BJ (cell line): ENCODE measurements at regions not wholly inside any gene's neighbourhood (a gene's known extent, or its start where the extent isn't known, plus 50 kb on each side); places are given as distances from the start of the nearest gene placed in this dataset.

Source experiments
- CTCF ChIA-PET: fragments of 350-600 bp; formaldehyde crosslinking; extraction: SDS; loops from one replicate; lab custom pipeline; 2021; ENCODE audit warnings: antibody characterized with exemption, inconsistent platforms; lab: Yijun Ruan, JAX
- POLR2A ChIA-PET: fragments of 300-600 bp; sonication (Branson Sonifier 250); formaldehyde crosslinking; extraction: SDS; loops from one replicate; lab custom pipeline; 2021; ENCODE audit warnings: antibody characterized with exemption; lab: Charles Lee
- DNase-seq: peaks from one replicate; pipeline ENCODE4 v3.0.0-alpha.2; 2011; ENCODE audit warnings: low read depth
- H3K27me3 ChIP-seq: 2 replicates; pipeline ENCODE4 v1.6.0; 2011; ENCODE audit warnings: low read length; ENCODE audit not compliant: control insufficient read depth, insufficient read depth
- H3K36me3 ChIP-seq: 2 replicates; pipeline ENCODE4 v1.5.1; 2011; ENCODE audit warnings: low read length; ENCODE audit not compliant: control insufficient read depth, insufficient read depth
- H3K4me3 ChIP-seq: 2 replicates; pipeline ENCODE4 v1.5.1; 2011; ENCODE audit warnings: low read depth, mild to moderate bottlenecking, control low read depth, low read length
- TF ChIP-seq, protein P1 (sequence below): IDR thresholded peaks from 2 replicates; pipeline ENCODE4 v1.5.1; 2011; ENCODE audit warnings: low read depth, mild to moderate bottlenecking, control low read depth, inconsistent platforms, low read length, moderate library complexity; ENCODE audit not compliant: insufficient read depth

DNA sequence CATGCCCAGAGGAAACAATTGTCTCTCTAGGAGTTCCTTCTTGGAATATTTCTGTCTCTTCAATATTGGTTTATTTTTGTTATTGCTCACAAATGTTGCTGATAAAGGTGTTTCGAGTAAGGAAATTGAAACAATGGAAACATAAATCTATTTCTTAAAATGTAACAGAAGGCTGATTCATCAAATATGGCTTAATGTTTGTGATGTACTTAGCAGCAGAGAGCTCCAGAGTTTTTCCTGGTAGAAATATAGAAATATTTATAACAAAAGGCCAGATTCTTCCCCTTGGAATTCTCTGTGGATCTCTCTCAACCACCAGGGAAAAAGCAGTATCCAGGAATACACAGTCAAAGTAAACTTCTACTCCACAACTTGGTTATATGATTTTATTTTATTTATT lies 149.2 kb upstream of the LRIG3 start:
- Histone ChIP-seq H3K27me3 (no peaks in the 10 kb centered on the region), H3K4me3 (no peak overlapping the region), H3K36me3 (no peaks in the 10 kb centered on the region)
- POLR2A ChIA-PET: no interaction called here
- TF ChIP-seq, protein P1, sequence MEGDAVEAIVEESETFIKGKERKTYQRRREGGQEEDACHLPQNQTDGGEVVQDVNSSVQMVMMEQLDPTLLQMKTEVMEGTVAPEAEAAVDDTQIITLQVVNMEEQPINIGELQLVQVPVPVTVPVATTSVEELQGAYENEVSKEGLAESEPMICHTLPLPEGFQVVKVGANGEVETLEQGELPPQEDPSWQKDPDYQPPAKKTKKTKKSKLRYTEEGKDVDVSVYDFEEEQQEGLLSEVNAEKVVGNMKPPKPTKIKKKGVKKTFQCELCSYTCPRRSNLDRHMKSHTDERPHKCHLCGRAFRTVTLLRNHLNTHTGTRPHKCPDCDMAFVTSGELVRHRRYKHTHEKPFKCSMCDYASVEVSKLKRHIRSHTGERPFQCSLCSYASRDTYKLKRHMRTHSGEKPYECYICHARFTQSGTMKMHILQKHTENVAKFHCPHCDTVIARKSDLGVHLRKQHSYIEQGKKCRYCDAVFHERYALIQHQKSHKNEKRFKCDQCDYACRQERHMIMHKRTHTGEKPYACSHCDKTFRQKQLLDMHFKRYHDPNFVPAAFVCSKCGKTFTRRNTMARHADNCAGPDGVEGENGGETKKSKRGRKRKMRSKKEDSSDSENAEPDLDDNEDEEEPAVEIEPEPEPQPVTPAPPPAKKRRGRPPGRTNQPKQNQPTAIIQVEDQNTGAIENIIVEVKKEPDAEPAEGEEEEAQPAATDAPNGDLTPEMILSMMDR: no peak
- CTCF ChIA-PET: interaction anchor here (1.0 kb wide), 1 partner anchor 12 kb away, joined by 5 read pairs; no protein-coding TSS in a partner anchor
- DNase-seq: no peak

DNA sequence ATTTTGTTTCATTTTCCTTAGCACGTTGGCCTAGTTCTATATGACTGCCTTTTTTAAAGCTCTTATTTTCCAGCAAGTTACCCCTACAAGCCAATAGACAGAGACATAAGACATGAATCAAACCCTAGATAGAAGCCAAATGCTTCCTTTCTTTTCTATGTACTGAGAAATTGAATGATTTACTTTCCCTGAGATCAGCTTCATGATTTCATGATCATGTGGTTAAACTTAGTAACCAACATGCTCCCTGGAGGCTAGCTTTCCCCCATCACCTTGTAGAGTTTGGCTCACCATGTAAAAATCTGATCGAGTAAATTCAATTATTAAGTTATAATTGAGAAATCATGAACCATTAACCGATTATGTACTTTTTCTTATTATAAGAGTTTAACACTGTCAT lies 148.1 kb upstream of the LRIG3 start:
- TF ChIP-seq, protein P1: no peak
- DNase-seq: no peak
- Histone ChIP-seq H3K4me3 (no peak overlapping the region), H3K27me3 (no peaks in the 10 kb centered on the region), H3K36me3 (no peaks in the 10 kb centered on the region)
- ChIA-PET POLR2A (no interaction called here), CTCF (interaction anchor here (0.5 to 2.6 kb wide), 3 partner anchors 9 to 198 kb away, joined by 3 to 17 read pairs (median 8); no protein-coding TSS in a partner anchor)

DNA sequence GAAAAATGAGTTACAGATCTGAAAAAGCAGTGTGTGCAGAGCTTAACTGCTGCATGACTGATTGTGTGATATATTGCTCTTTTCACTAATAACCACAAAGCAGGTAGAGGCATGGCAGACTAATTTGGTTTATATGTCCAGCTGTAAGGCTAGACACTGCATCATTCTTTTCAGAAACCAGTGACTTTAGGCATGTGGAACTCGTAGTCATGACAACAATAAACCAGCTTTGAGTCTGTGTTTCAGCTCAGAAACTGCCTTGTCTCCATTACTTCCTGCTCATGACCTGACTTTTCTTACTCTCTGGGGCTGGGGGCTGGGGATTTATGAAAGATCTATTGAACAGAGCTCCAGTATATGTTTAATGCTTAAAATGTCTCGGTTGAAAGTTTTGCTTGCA lies 146.8 kb upstream of the LRIG3 start:
- ChIA-PET CTCF (interaction anchor here (2.4 to 2.6 kb wide), 2 partner anchors 10 to 13 kb away, joined by 8 to 17 read pairs; no protein-coding TSS in a partner anchor), POLR2A (interaction anchor here (0.6 to 0.7 kb wide), 3 partner anchors 18 to 342 kb away, joined by 3 to 6 read pairs (median 4); no protein-coding TSS in a partner anchor)
- peak; percentile 35 for DNase-seq

DNA sequence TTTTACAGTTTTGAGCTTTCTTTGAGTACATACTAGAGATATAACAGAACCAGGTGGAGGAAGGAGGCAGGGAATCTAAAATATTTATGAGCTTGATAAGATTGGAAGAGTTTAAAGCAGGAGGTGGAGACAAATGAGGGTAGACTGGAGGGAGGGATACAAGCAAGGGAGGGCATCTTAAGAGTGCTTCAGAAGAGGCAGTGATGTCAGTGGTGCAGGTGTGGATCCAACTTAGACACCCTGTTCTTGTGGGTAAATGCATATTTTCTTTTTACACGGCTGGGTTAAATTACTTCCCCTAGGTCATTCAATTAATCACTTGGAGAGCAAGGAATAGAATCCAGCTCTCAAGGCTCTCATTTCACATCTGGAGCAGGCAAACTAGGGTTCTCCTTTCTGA lies 146.1 kb upstream of the LRIG3 start:
- ChIA-PET POLR2A (interaction anchor here (0.6 to 0.7 kb wide), 3 partner anchors 18 to 341 kb away, joined by 3 to 6 read pairs (median 4); no protein-coding TSS in a partner anchor), CTCF (interaction anchor here (2.4 to 2.6 kb wide), 2 partner anchors 11 to 12 kb away, joined by 8 to 17 read pairs; no protein-coding TSS in a partner anchor)
- no peaks in the 10 kb centered on the region for H3K36me3 ChIP-seq
- no peak for DNase-seq
- H3K4me3 ChIP-seq: no peak overlapping the region
- TF ChIP-seq, protein P1: no peak
- no peaks in the 10 kb centered on the region for H3K27me3 ChIP-seq

More for the DNA sequence above, 146.8 kb upstream of the LRIG3 start:
- Histone ChIP-seq H3K36me3 (no peaks in the 10 kb centered on the region), H3K27me3 (no peaks in the 10 kb centered on the region), H3K4me3 (no peak overlapping the region)
- TF ChIP-seq, protein P1: no peak

DNA sequence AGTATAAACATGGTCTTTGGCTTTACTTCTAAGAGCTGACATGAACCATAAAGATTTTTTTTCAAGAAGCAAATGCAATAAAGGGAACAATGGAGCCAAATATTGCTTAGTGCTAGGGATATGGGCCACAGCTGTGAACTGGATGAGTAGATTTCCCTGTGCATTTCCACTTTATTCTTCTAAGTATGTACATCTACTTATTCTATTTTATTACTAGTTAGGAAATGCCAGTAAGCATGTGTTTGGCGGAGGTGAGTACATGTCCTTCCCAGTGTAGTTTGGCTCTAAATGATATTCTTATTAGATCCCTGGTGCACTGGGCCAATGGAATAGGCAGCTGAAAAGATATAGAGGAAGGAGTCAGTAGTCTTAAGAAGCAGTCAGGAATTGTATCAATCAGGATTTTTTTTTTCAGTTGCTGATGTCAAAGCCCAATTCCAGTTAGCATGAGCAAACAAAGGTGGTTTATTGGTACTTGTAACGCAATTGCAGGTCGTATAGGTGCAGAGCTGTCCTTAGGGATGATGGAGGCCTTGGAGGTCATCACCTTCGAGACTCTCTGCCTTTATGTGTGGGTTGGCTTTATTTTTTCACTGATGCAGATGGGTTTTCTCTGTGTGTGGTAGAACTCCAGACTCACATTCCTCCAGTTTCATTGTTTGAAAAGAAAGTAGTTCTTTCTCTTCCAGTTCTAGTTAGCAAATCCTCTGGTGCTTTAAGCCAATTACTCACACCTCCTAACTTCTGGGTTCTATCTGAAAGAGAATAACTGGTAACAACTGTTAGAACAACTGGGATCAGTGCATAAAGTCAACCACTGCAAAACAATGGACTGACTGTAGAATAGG lies 139.0 kb upstream of the LRIG3 start:
- POLR2A ChIA-PET: no interaction called here
- TF ChIP-seq, protein P1: no peak
- no peaks in the 10 kb centered on the region for H3K27me3 ChIP-seq
- no peak for DNase-seq
- no peaks in the 10 kb centered on the region for H3K36me3 ChIP-seq
- H3K4me3 ChIP-seq: no peak overlapping the region
- CTCF ChIA-PET: no interaction called here
